Loucy (cell line): ENCODE measurements at regions not wholly inside any gene's neighbourhood (a gene's known extent, or its start where the extent isn't known, plus 50 kb on each side); places are given as distances from the start of the nearest gene placed in this dataset.
"Not testable (repeated sequence)": the region's sequence is repeated elsewhere in the genome, so short reads cannot be mapped to it uniquely, and the experiment has no call there.

Source experiments
- CTCF ChIP-seq: fragments of 200-600 bp; sonication (generic); conservative IDR thresholded peaks from 2 replicates; pipeline ENCODE4 v1.5.1; 2014; ENCODE audit warnings: mild to moderate bottlenecking, antibody characterized with exemption, low read length
- EZH2phosphoT487 ChIP-seq: fragments of 200-600 bp; IDR thresholded peaks from 2 replicates; pipeline ENCODE4 v1.6.1; 2018; ENCODE audit warnings: antibody characterized with exemption, mild to moderate bottlenecking, moderate library complexity, borderline replicate concordance

DNA sequence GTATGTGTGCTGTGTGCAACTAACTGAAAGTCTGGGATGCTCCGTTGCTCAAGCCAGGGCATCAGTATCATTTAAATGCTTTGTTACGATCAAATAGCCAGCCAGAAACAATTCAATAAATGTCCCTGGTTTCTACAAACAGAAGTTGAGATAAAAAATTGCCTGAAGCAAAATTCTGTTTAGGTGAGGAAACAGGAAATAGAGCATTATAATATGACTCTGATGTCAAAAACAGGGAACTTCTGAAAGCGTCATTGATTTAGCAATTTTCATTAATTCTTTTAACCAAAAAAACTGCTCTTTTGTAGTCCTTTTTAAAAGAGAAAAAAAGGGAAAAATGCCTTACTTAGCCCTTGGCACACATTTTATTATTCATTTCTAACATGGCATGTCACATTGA lies 174.7 kb downstream of the POTEB3 start:
- TF ChIP-seq CTCF, EZH2phosphoT487: not testable (repeated sequence)
